H9 (cell line): ENCODE measurements at regions not wholly inside any gene's neighbourhood (a gene's known extent, or its start where the extent isn't known, plus 50 kb on each side); places are given as distances from the start of the nearest gene placed in this dataset.

Experiments
- DNase-seq: peaks from one replicate; pipeline ENCODE4 v3.0.0-alpha.2; 2017
- H2AFZ ChIP-seq: one replicate; pipeline ENCODE4 v1.6.1; 2013; ENCODE audit warnings: mild to moderate bottlenecking, low read length, control low read depth, moderate library complexity
- H2AK5ac ChIP-seq: 2 replicates; pipeline ENCODE4 v1.6.1; 2013; ENCODE audit warnings: low read length, control low read depth, mixed read lengths; ENCODE audit not compliant: insufficient read length
- H2BK120ac ChIP-seq: one replicate; pipeline ENCODE4 v1.6.1; 2013; ENCODE audit warnings: low read depth, mild to moderate bottlenecking, low read length, control low read depth, inconsistent platforms; ENCODE audit not compliant: poor library complexity, severe bottlenecking
- H2BK12ac ChIP-seq: 2 replicates; pipeline ENCODE4 v1.6.1; 2013; ENCODE audit warnings: low read length, control low read depth, mixed read lengths, low read depth; ENCODE audit not compliant: insufficient read length
- H2BK15ac ChIP-seq: 2 replicates; pipeline ENCODE4 v1.6.1; 2013; ENCODE audit warnings: low read depth, low read length, control low read depth
- H2BK20ac ChIP-seq: one replicate; pipeline ENCODE4 v1.6.1; 2013; ENCODE audit warnings: low read depth, mild to moderate bottlenecking, low read length, control low read depth, inconsistent platforms; ENCODE audit not compliant: poor library complexity, severe bottlenecking
- H2BK5ac ChIP-seq: 2 replicates; pipeline ENCODE4 v1.6.1; 2013; ENCODE audit warnings: low read length, control low read depth, mixed read lengths; ENCODE audit not compliant: insufficient read length
- H3K14ac ChIP-seq: 2 replicates; pipeline ENCODE4 v1.6.1; 2013; ENCODE audit warnings: low read length, control low read depth; ENCODE audit not compliant: insufficient read depth
- H3K18ac ChIP-seq: 2 replicates; pipeline ENCODE4 v1.6.1; 2013; ENCODE audit warnings: low read depth, mild to moderate bottlenecking, mixed read lengths, low read length, control low read depth; ENCODE audit not compliant: insufficient read length
- H3K23ac ChIP-seq: 2 replicates; pipeline ENCODE4 v1.6.1; 2013; ENCODE audit warnings: low read length, control low read depth, mixed read lengths, low read depth; ENCODE audit not compliant: insufficient read length
- H3K23me2 ChIP-seq: 2 replicates; pipeline ENCODE4 v1.6.1; 2013; ENCODE audit warnings: low read depth, mild to moderate bottlenecking, mixed read lengths, low read length, control low read depth; ENCODE audit not compliant: insufficient read length, poor library complexity, severe bottlenecking
- H3K27ac ChIP-seq: 2 replicates; pipeline ENCODE4 v1.5.1; 2013; ENCODE audit warnings: low read length, control low read depth, mixed read lengths, low read depth; ENCODE audit not compliant: insufficient read length
- H3K27me3 ChIP-seq: 2 replicates; pipeline ENCODE4 v1.6.1; 2013; ENCODE audit warnings: low read length, control low read depth, inconsistent platforms; ENCODE audit not compliant: insufficient read depth
- H3K4ac ChIP-seq: 2 replicates; pipeline ENCODE4 v1.6.1; 2013; ENCODE audit warnings: low read depth, mild to moderate bottlenecking, control low read depth, inconsistent platforms, low read length, moderate library complexity
- H3K4me1 ChIP-seq: 2 replicates; pipeline ENCODE4 v1.6.1; 2013; ENCODE audit warnings: low read length, control low read depth, inconsistent platforms; ENCODE audit not compliant: insufficient read depth
- H3K4me2 ChIP-seq: 2 replicates; pipeline ENCODE4 v1.6.1; 2013; ENCODE audit warnings: low read length, control low read depth, mixed read lengths; ENCODE audit not compliant: insufficient read length, insufficient read depth
- H3K56ac ChIP-seq: 2 replicates; pipeline ENCODE4 v1.6.1; 2013; ENCODE audit warnings: low read depth, mild to moderate bottlenecking, mixed read lengths, low read length, control low read depth; ENCODE audit not compliant: insufficient read length
- H3K79me1 ChIP-seq: 2 replicates; pipeline ENCODE4 v1.6.1; 2013; ENCODE audit warnings: low read depth, mild to moderate bottlenecking, moderate library complexity, low read length, control low read depth, inconsistent platforms; ENCODE audit not compliant: insufficient read depth, poor library complexity, severe bottlenecking
- H3K79me2 ChIP-seq: 2 replicates; pipeline ENCODE4 v1.6.1; 2013; ENCODE audit warnings: low read length, control low read depth, inconsistent platforms; ENCODE audit not compliant: insufficient read depth
- H3K9ac ChIP-seq: 2 replicates; pipeline ENCODE4 v1.6.1; 2013; ENCODE audit warnings: low read length, control low read depth, mixed read lengths; ENCODE audit not compliant: insufficient read length; ENCODE audit errors: extremely low read depth
- H3K9me3 ChIP-seq: one replicate; pipeline ENCODE4 v1.6.1; 2013; ENCODE audit warnings: low read depth, low read length, inconsistent platforms; ENCODE audit not compliant: control insufficient read depth
- H3T11ph ChIP-seq: one replicate; pipeline ENCODE4 v1.6.1; 2013; ENCODE audit warnings: mild to moderate bottlenecking, low read length, control low read depth, inconsistent platforms
- H4K20me1 ChIP-seq: one replicate; pipeline ENCODE4 v1.6.1; 2013; ENCODE audit not compliant: control insufficient read depth, insufficient read length, insufficient read depth
- H4K5ac ChIP-seq: 2 replicates; pipeline ENCODE4 v1.6.1; 2013; ENCODE audit warnings: low read depth, mild to moderate bottlenecking, mixed read lengths, low read length, control low read depth; ENCODE audit not compliant: insufficient read length
- H4K8ac ChIP-seq: replicated peaks from 2 replicates; pipeline ENCODE4 v1.6.1; 2013; ENCODE audit warnings: low read length, control low read depth, mixed read lengths, low read depth; ENCODE audit not compliant: insufficient read length
- H4K91ac ChIP-seq: 2 replicates; pipeline ENCODE4 v1.6.1; 2013; ENCODE audit warnings: low read depth, mild to moderate bottlenecking, moderate library complexity, mixed read lengths, low read length, control low read depth; ENCODE audit not compliant: insufficient read length
- H3K27ac Mint-ChIP-seq, 3 experiments: 2 replicates in 2 of 3; 3 replicates in 1 of 3; pipeline ENCODE4 v1.8.0; 2020 to 2021; ENCODE audit warnings: mixed read lengths in 3 of 3, mild to moderate bottlenecking in 1 of 3, moderate library complexity in 1 of 3
- H3K27me3 Mint-ChIP-seq: 2 replicates; pipeline ENCODE4 v1.8.0; 2021; ENCODE audit warnings: low read depth, mild to moderate bottlenecking, moderate library complexity, mixed read lengths
- H3K36me3 Mint-ChIP-seq, 3 experiments: 2 replicates in 2 of 3; 3 replicates in 1 of 3; pipeline ENCODE4 v1.8.0; 2020 to 2021; ENCODE audit warnings: low read depth in 3 of 3, mixed read lengths in 3 of 3; ENCODE audit not compliant: insufficient read depth in 1 of 3
- H3K4me1 Mint-ChIP-seq, 2 experiments: 2 replicates each; pipeline ENCODE4 v1.8.0; 2020; ENCODE audit warnings: mixed read lengths in 2 of 2
- H3K4me3 Mint-ChIP-seq, 2 experiments: 2 replicates in 1 of 2; 3 replicates in 1 of 2; pipeline ENCODE4 v1.8.0; 2020 to 2021; ENCODE audit warnings: mild to moderate bottlenecking in 2 of 2, mixed read lengths in 2 of 2, moderate library complexity in 1 of 2
- H3K9me3 Mint-ChIP-seq, 2 experiments: 2 replicates in 1 of 2; 3 replicates in 1 of 2; pipeline ENCODE4 v1.8.0; 2020; ENCODE audit warnings: mild to moderate bottlenecking in 2 of 2, mixed read lengths in 2 of 2, moderate library complexity in 1 of 2
- CTCF ChIP-seq: fragments of 200-600 bp; sonication (generic); conservative IDR thresholded peaks from 3 replicates; pipeline ENCODE4 v1.8.0; 2021; ENCODE audit warnings: antibody characterized with exemption, mild to moderate bottlenecking
- WGBS: extraction: QIAGEN DNeasy Blood & Tissue Kit; methylation state at CpG from one replicate; pipeline ENCODE4 v1.1.7; 2013; ENCODE audit warnings: missing lambda C conversion rate, low lambda C conversion rate, mixed read lengths; ENCODE audit not compliant: insufficient read length; ENCODE audit errors: extremely low coverage; 5-methylcytosine and 5-hydroxymethylcytosine counted together

- H3K4ac ChIP-seq = no peak overlapping the region
- Mint-ChIP-seq H3K9me3 (peaks cover 2 to 4% of the 10 kb centered on the region in 2 experiments; a peak in 2 of 5 replicates), H3K36me3 (no peaks in the 10 kb centered on the region), H3K27me3 (peaks cover 2% of the 10 kb centered on the region), H3K4me3 (no peak overlapping the region), H3K27ac (peak overlapping the region; percentile 40 to 86 (median 44); a peak in 3 of 7 replicates), H3K4me1 (peaks cover 8 to 9% of the 10 kb centered on the region in 2 experiments)
- no peak overlapping the region for H3K27ac ChIP-seq
- H4K20me1 ChIP-seq = no peaks in the 10 kb centered on the region
- no peaks in the 10 kb centered on the region for H3K23me2 ChIP-seq
- H3K79me1 ChIP-seq = no peaks in the 10 kb centered on the region
- no peak overlapping the region for H2BK5ac ChIP-seq
- H3K56ac ChIP-seq = no peak overlapping the region
- no peak overlapping the region for H3T11ph ChIP-seq
- H2BK15ac ChIP-seq = no peak overlapping the region
- no peak overlapping the region for H4K8ac ChIP-seq
- H4K5ac ChIP-seq = no peak overlapping the region
- no peak overlapping the region for H3K4me2 ChIP-seq
- H2BK12ac ChIP-seq = no peak overlapping the region
- H3K9ac ChIP-seq = no peak overlapping the region
- no peak for DNase-seq
- no peaks in the 10 kb centered on the region for H3K27me3 ChIP-seq
- H3K23ac ChIP-seq = no peak overlapping the region
- H2BK20ac ChIP-seq = no peak overlapping the region
- no peak overlapping the region for H3K18ac ChIP-seq
- no peaks in the 10 kb centered on the region for H3K79me2 ChIP-seq
- no peaks in the 10 kb centered on the region for H3K9me3 ChIP-seq
- TF ChIP-seq CTCF = no peak
- no peak overlapping the region for H2BK120ac ChIP-seq
- H3K14ac ChIP-seq = no peak overlapping the region
- H3K4me1 ChIP-seq = no peaks in the 10 kb centered on the region
- H2AK5ac ChIP-seq = no peak overlapping the region
- no peak overlapping the region for H2AFZ ChIP-seq
- no peak overlapping the region for H4K91ac ChIP-seq
- WGBS = no CpG with 5 or more reads among the region's 27 CpGs
Measured at GRCh38 chr14:104304451-104305351, 166.3 kb downstream of the KIF26A start.
